GM18505 (cell line): ENCODE measurements at regions not wholly inside any gene's neighbourhood (a gene's known extent, or its start where the extent isn't known, plus 50 kb on each side); places are given as distances from the start of the nearest gene placed in this dataset.

Experiments
- ATAC-seq: cut with Tn5 transposase; IDR thresholded peaks from one replicate; pipeline ENCODE4 v1.9.1; 2021; ENCODE audit not compliant: unreplicated experiment
- POLR2A ChIP-seq: IDR thresholded peaks from 4 replicates; pipeline ENCODE4 v1.6.1; 2011; ENCODE audit warnings: borderline replicate concordance; ENCODE audit not compliant: insufficient read depth, insufficient read length; ENCODE audit errors: extremely low read depth

- peak; percentile 69 for ATAC-seq
- TF ChIP-seq POLR2A = no peak
Observed at GRCh38 chr4:138680989-138681604, 334.5 kb upstream of the NOCT start.

- no peak for TF ChIP-seq POLR2A
- no peak for ATAC-seq
Observed at GRCh38 chr4:138680256-138680655, 335.3 kb upstream of the NOCT start.

- no peak for TF ChIP-seq POLR2A
- no peak for ATAC-seq
Observed at GRCh38 chr4:138678985-138679746, 336.4 kb upstream of the NOCT start.

- no peak for TF ChIP-seq POLR2A
- ATAC-seq = no peak
Observed at GRCh38 chr4:138677748-138678147, 337.8 kb upstream of the NOCT start.

- no peak for TF ChIP-seq POLR2A
- ATAC-seq = no peak
Observed at GRCh38 chr4:138677212-138677611, 338.4 kb upstream of the NOCT start.

- ATAC-seq = no peak
- no peak for TF ChIP-seq POLR2A
Observed at GRCh38 chr4:138675685-138676084, 339.9 kb upstream of the NOCT start.

GRCh38 chr4:138674209-138674608 lies 341.4 kb upstream of the NOCT start:
- no peak for TF ChIP-seq POLR2A
- no peak for ATAC-seq

- TF ChIP-seq POLR2A = no peak
- no peak for ATAC-seq
Observed at GRCh38 chr4:138673053-138673452, 342.5 kb upstream of the NOCT start.

GRCh38 chr4:138672393-138672976 lies 343.1 kb upstream of the NOCT start:
- no peak for ATAC-seq
- no peak for TF ChIP-seq POLR2A

- TF ChIP-seq POLR2A = no peak
- no peak for ATAC-seq
Observed at GRCh38 chr4:138671606-138672084, 343.9 kb upstream of the NOCT start.

- no peak for TF ChIP-seq POLR2A
- no peak for ATAC-seq
Observed at GRCh38 chr4:138671106-138671505, 344.5 kb upstream of the NOCT start.

GRCh38 chr4:138670681-138671080 lies 344.9 kb upstream of the NOCT start:
- no peak for ATAC-seq
- TF ChIP-seq POLR2A = no peak

GRCh38 chr4:138669479-138670315 lies 345.9 kb upstream of the NOCT start:
- no peak for ATAC-seq
- TF ChIP-seq POLR2A = no peak
